ENCODE measurements at regions not wholly inside any gene's neighbourhood (a gene's known extent, or its start where the extent isn't known, plus 50 kb on each side); places are given as distances from the start of the nearest gene placed in this dataset.

- Histone ChIP-seq H4K5ac (ENCODE audit: insufficient read length, low read depth, low read length) (no peak overlapping the region), H3K4me2 (ENCODE audit: insufficient read depth in 1 of 2, low read depth in 2 of 2, low read length in 2 of 2) (no peak overlapping the region), H4K20me1 (replicated peaks in 1 of 2; ENCODE audit: control insufficient read depth in 1 of 2, insufficient read depth in 2 of 2, low read length in 2 of 2) (no peaks in the 10 kb centered on the region), H4K91ac (replicated peaks; ENCODE audit: insufficient read length, low read length) (no peak overlapping the region), H3K4me3 (ENCODE audit: extremely low read depth in 1 of 4, insufficient read depth in 2 of 4, low read depth in 3 of 4, low read length in 4 of 4) (no peak overlapping the region), H2BK15ac (ENCODE audit: low read length) (no peak overlapping the region), H3K36me3 (ENCODE audit: control insufficient read depth in 2 of 4, insufficient read depth in 4 of 4, low read length in 3 of 4) (no peaks in the 10 kb centered on the region), H2BK5ac (ENCODE audit: low read depth, low read length) (no peak overlapping the region), H3K79me1 (ENCODE audit: low read depth, low read length) (no peaks in the 10 kb centered on the region), H3K14ac (ENCODE audit: insufficient read length) (no peak overlapping the region), H3K4ac (replicated peaks; ENCODE audit: insufficient read length, low read depth, low read length) (no peak overlapping the region), H3K23me2 (ENCODE audit: low read depth, low read length) (no peaks in the 10 kb centered on the region), H2AK5ac (ENCODE audit: low read depth, low read length) (no peak overlapping the region), H2BK12ac (ENCODE audit: low read depth, low read length) (no peak overlapping the region), H3K23ac (ENCODE audit: insufficient read length) (no peak overlapping the region), H3K56ac (replicated peaks; ENCODE audit: insufficient read length, low read depth, low read length) (no peak overlapping the region), H3K9me3 (ENCODE audit: insufficient read depth in 2 of 2, low read depth in 1 of 2, low read length in 1 of 2) (no peaks in the 10 kb centered on the region), H3K4me1 (replicated peaks in 1 of 4; ENCODE audit: control insufficient read depth in 3 of 4, insufficient read depth in 4 of 4, low read length in 3 of 4) (peaks cover 0 to 5% (median 1%) of the 10 kb centered on the region in 4 experiments; a peak in 1 of 7 replicates), H2BK20ac (ENCODE audit: low read length) (no peak overlapping the region), H2BK120ac (replicated peaks; ENCODE audit: low read depth, low read length) (no peak overlapping the region), H3K79me2 (ENCODE audit: control insufficient read depth in 1 of 2, insufficient read depth in 2 of 2, low read length in 2 of 2) (no peaks in the 10 kb centered on the region), H3K18ac (ENCODE audit: extremely low read depth, low read length) (no peak overlapping the region), H3K9ac (replicated peaks in 1 of 4; ENCODE audit: extremely low read depth in 1 of 4, low read depth in 3 of 4, low read length in 3 of 4) (no peak overlapping the region), H2AFZ (ENCODE audit: low read length) (no peak overlapping the region), H3K27ac (ENCODE audit: low read depth, low read length) (no peak overlapping the region), H3K27me3 (replicated peaks in 1 of 4; ENCODE audit: control insufficient read depth in 3 of 4, extremely low read depth in 1 of 4, insufficient read depth in 3 of 4, low read length in 3 of 4) (no peaks in the 10 kb centered on the region), H4K8ac (ENCODE audit: extremely low read depth, insufficient read depth, low read length) (no peak overlapping the region)
- ChIA-PET CTCF (ENCODE audit: partially characterized antibody) (no interaction called here), POLR2A (ENCODE audit: partially characterized antibody) (no interaction called here)
- no peak for DNase-seq (ENCODE audit: low read depth in 1 of 2, low spot score in 2 of 2)
- FAIRE-seq: no peak
- 90% methylated on average over 4 of the region's 4 CpGs; no CpG with 5 or more reads in 1 of the 2 experiments for WGBS, 2 experiments (ENCODE audit: extremely low coverage in 1 of 2, insufficient coverage in 1 of 2, insufficient read length in 1 of 2, insufficient replicate concordance in 2 of 2, low coverage in 1 of 2, low lambda C conversion rate in 2 of 2, missing lambda C conversion rate in 1 of 2)
- TF ChIP-seq SRF (IDR thresholded peaks at IDR 0.05; ENCODE audit: low read depth, low read length): no peak
- TF ChIP-seq RFX5 (IDR thresholded peaks at IDR 0.05; ENCODE audit: borderline replicate concordance, low read depth, low read length): no peak
Observed at GRCh38 chr10:33428682-33429081, 94.2 kb upstream of the NRP1 start.

All from H1 (cell line).